ENCODE measurements at regions not wholly inside any gene's neighbourhood (a gene's known extent, or its start where the extent isn't known, plus 50 kb on each side); places are given as distances from the start of the nearest gene placed in this dataset.

- H3K36me3 Mint-ChIP-seq (ENCODE audit: low read depth): no peaks in the 10 kb centered on the region
- no peak for DNase-seq
- ChIA-PET CTCF (no interaction called here), POLR2A (no interaction called here)
- no peak overlapping the region for H3K4me3 Mint-ChIP-seq
- no peaks in the 10 kb centered on the region for H3K4me1 Mint-ChIP-seq
- no peaks in the 10 kb centered on the region for H3K27me3 Mint-ChIP-seq
- no peaks in the 10 kb centered on the region for H3K9me3 Mint-ChIP-seq
- H3K27ac Mint-ChIP-seq: no peak overlapping the region
These were observed 232.1 kb upstream of the SYT10 start for GRCh38 chr12:33671676-33672075.

GRCh38 chr12:33672836-33673577 lies 233.4 kb upstream of the SYT10 start:
- Mint-ChIP-seq H3K9me3 (no peaks in the 10 kb centered on the region), H3K4me1 (no peaks in the 10 kb centered on the region), H3K36me3 (ENCODE audit: low read depth) (no peaks in the 10 kb centered on the region), H3K27me3 (no peaks in the 10 kb centered on the region), H3K4me3 (no peak overlapping the region), H3K27ac (no peak overlapping the region)
- DNase-seq: no peak
- POLR2A ChIA-PET: no interaction called here
- CTCF ChIA-PET: no interaction called here

- H3K27ac Mint-ChIP-seq: no peak overlapping the region
- no peak for DNase-seq
- ChIA-PET CTCF (no interaction called here), POLR2A (no interaction called here)
- H3K36me3 Mint-ChIP-seq (ENCODE audit: low read depth): no peaks in the 10 kb centered on the region
- no peak overlapping the region for H3K4me3 Mint-ChIP-seq
- no peaks in the 10 kb centered on the region for H3K27me3 Mint-ChIP-seq
- no peaks in the 10 kb centered on the region for H3K9me3 Mint-ChIP-seq
- H3K4me1 Mint-ChIP-seq: no peaks in the 10 kb centered on the region
These were observed 237.2 kb upstream of the SYT10 start for GRCh38 chr12:33676866-33677265.

GRCh38 chr12:33678221-33678964 lies 238.8 kb upstream of the SYT10 start:
- no peak for DNase-seq
- Mint-ChIP-seq H3K36me3 (ENCODE audit: low read depth) (no peaks in the 10 kb centered on the region), H3K27ac (no peak overlapping the region), H3K9me3 (no peaks in the 10 kb centered on the region), H3K4me3 (no peak overlapping the region), H3K4me1 (no peaks in the 10 kb centered on the region), H3K27me3 (no peaks in the 10 kb centered on the region)
- ChIA-PET POLR2A (no interaction called here), CTCF (no interaction called here)

GRCh38 chr12:33690562-33690961 lies 250.9 kb upstream of the SYT10 start:
- CTCF ChIA-PET: no interaction called here
- no peaks in the 10 kb centered on the region for H3K36me3 Mint-ChIP-seq (ENCODE audit: low read depth)
- DNase-seq: no peak
- POLR2A ChIA-PET: no interaction called here
- H3K4me1 Mint-ChIP-seq: no peaks in the 10 kb centered on the region
- no peak overlapping the region for H3K27ac Mint-ChIP-seq
- H3K4me3 Mint-ChIP-seq: no peak overlapping the region
- H3K27me3 Mint-ChIP-seq: no peaks in the 10 kb centered on the region
- peaks cover 7% of the 10 kb centered on the region for H3K9me3 Mint-ChIP-seq

- CTCF ChIA-PET: no interaction called here
- H3K36me3 Mint-ChIP-seq (ENCODE audit: low read depth): no peaks in the 10 kb centered on the region
- no peak overlapping the region for H3K4me3 Mint-ChIP-seq
- no peaks in the 10 kb centered on the region for H3K4me1 Mint-ChIP-seq
- no peak overlapping the region for H3K27ac Mint-ChIP-seq
- H3K27me3 Mint-ChIP-seq: no peaks in the 10 kb centered on the region
- H3K9me3 Mint-ChIP-seq: peaks cover 4% of the 10 kb centered on the region
- DNase-seq: no peak
- POLR2A ChIA-PET: no interaction called here
These were observed 263.6 kb upstream of the SYT10 start for GRCh38 chr12:33703221-33703620.

GRCh38 chr12:33706927-33707326 lies 267.3 kb upstream of the SYT10 start:
- DNase-seq: no peak
- no peak overlapping the region for H3K27ac Mint-ChIP-seq
- no peaks in the 10 kb centered on the region for H3K27me3 Mint-ChIP-seq
- no peaks in the 10 kb centered on the region for H3K9me3 Mint-ChIP-seq
- H3K4me1 Mint-ChIP-seq: no peaks in the 10 kb centered on the region
- CTCF ChIA-PET: no interaction called here
- no peak overlapping the region for H3K4me3 Mint-ChIP-seq
- POLR2A ChIA-PET: no interaction called here
- H3K36me3 Mint-ChIP-seq (ENCODE audit: low read depth): no peaks in the 10 kb centered on the region

GRCh38 chr12:33708935-33709334 lies 269.3 kb upstream of the SYT10 start:
- DNase-seq: no peak
- ChIA-PET POLR2A (no interaction called here), CTCF (no interaction called here)
- Mint-ChIP-seq H3K36me3 (ENCODE audit: low read depth) (no peaks in the 10 kb centered on the region), H3K4me3 (no peak overlapping the region), H3K27me3 (no peaks in the 10 kb centered on the region), H3K4me1 (no peaks in the 10 kb centered on the region), H3K27ac (no peak overlapping the region), H3K9me3 (peaks cover 3% of the 10 kb centered on the region)

GRCh38 chr12:33710548-33710947 lies 270.9 kb upstream of the SYT10 start:
- Mint-ChIP-seq H3K36me3 (ENCODE audit: low read depth) (no peaks in the 10 kb centered on the region), H3K27ac (no peak overlapping the region), H3K9me3 (peaks cover 3% of the 10 kb centered on the region), H3K4me3 (no peak overlapping the region), H3K4me1 (no peaks in the 10 kb centered on the region), H3K27me3 (no peaks in the 10 kb centered on the region)
- POLR2A ChIA-PET: no interaction called here
- no peak for DNase-seq
- CTCF ChIA-PET: no interaction called here

GRCh38 chr12:33718631-33719030 lies 279.0 kb upstream of the SYT10 start:
- H3K27me3 Mint-ChIP-seq: no peaks in the 10 kb centered on the region
- ChIA-PET CTCF (no interaction called here), POLR2A (no interaction called here)
- H3K4me3 Mint-ChIP-seq: no peak overlapping the region
- no peaks in the 10 kb centered on the region for H3K36me3 Mint-ChIP-seq (ENCODE audit: low read depth)
- no peaks in the 10 kb centered on the region for H3K9me3 Mint-ChIP-seq
- no peaks in the 10 kb centered on the region for H3K4me1 Mint-ChIP-seq
- no peak overlapping the region for H3K27ac Mint-ChIP-seq
- DNase-seq: no peak

GRCh38 chr12:33721561-33721960 lies 281.9 kb upstream of the SYT10 start:
- ChIA-PET POLR2A (no interaction called here), CTCF (no interaction called here)
- H3K4me3 Mint-ChIP-seq: no peak overlapping the region
- peaks cover 5% of the 10 kb centered on the region for H3K9me3 Mint-ChIP-seq
- H3K27me3 Mint-ChIP-seq: no peaks in the 10 kb centered on the region
- no peaks in the 10 kb centered on the region for H3K4me1 Mint-ChIP-seq
- H3K27ac Mint-ChIP-seq: no peak overlapping the region
- H3K36me3 Mint-ChIP-seq (ENCODE audit: low read depth): no peaks in the 10 kb centered on the region
- DNase-seq: no peak

GRCh38 chr12:33724867-33725266 lies 285.2 kb upstream of the SYT10 start:
- H3K27me3 Mint-ChIP-seq: no peaks in the 10 kb centered on the region
- no peak for DNase-seq
- peaks cover 11% of the 10 kb centered on the region for H3K9me3 Mint-ChIP-seq
- ChIA-PET CTCF (no interaction called here), POLR2A (no interaction called here)
- no peak overlapping the region for H3K27ac Mint-ChIP-seq
- H3K4me1 Mint-ChIP-seq: no peaks in the 10 kb centered on the region
- no peaks in the 10 kb centered on the region for H3K36me3 Mint-ChIP-seq (ENCODE audit: low read depth)
- H3K4me3 Mint-ChIP-seq: no peak overlapping the region

GRCh38 chr12:33734871-33735270 lies 287.4 kb upstream of the ALG10 start:
- Mint-ChIP-seq H3K27me3 (no peaks in the 10 kb centered on the region), H3K27ac (no peak overlapping the region), H3K9me3 (peaks cover 6% of the 10 kb centered on the region), H3K4me1 (no peaks in the 10 kb centered on the region), H3K4me3 (no peak overlapping the region), H3K36me3 (ENCODE audit: low read depth) (no peaks in the 10 kb centered on the region)
- POLR2A ChIA-PET: no interaction called here
- DNase-seq: no peak
- CTCF ChIA-PET: no interaction called here

- H3K36me3 Mint-ChIP-seq (ENCODE audit: low read depth): no peaks in the 10 kb centered on the region
- H3K4me1 Mint-ChIP-seq: no peaks in the 10 kb centered on the region
- no peaks in the 10 kb centered on the region for H3K27me3 Mint-ChIP-seq
- peaks cover 3% of the 10 kb centered on the region for H3K9me3 Mint-ChIP-seq
- no peak overlapping the region for H3K4me3 Mint-ChIP-seq
- ChIA-PET POLR2A (no interaction called here), CTCF (no interaction called here)
- DNase-seq: no peak
- no peak overlapping the region for H3K27ac Mint-ChIP-seq
These were observed 269.4 kb upstream of the ALG10 start for GRCh38 chr12:33752854-33753253.

All from activated CD4-positive, alpha-beta T cell treated with anti-CD3 and anti-CD28 coated beads, Interleukin-2, amount 10 ng/mL, durations not matched to agents 7 days and 5 days (primary cell).